SK-N-SH treated with all-trans-retinoic acid at 6 μM for 48 hours (cell line): ENCODE measurements at regions not wholly inside any gene's neighbourhood (a gene's known extent, or its start where the extent isn't known, plus 50 kb on each side); places are given as distances from the start of the nearest gene placed in this dataset.

Source experiments
- ATAC-seq: fragments of 200-7000 bp; cut with Tn5 transposase; 3 replicates; pipeline ENCODE4 v1.9.1; 2020; ENCODE audit warnings: mild to moderate bottlenecking, moderate library complexity
- CSDC2 ChIP-seq: fragments of 250-450 bp; sonication (Bioruptor Pico); IDR thresholded peaks from 2 replicates; pipeline ENCODE4 v1.5.0; 2020; ENCODE audit warnings: mild to moderate bottlenecking, moderate library complexity
- ESRRG ChIP-seq: fragments of 250-450 bp; sonication (Bioruptor Pico); IDR thresholded peaks from 2 replicates; pipeline ENCODE4 v1.6.1; 2021; ENCODE audit warnings: mild to moderate bottlenecking
- GLIS3 ChIP-seq: fragments of 250-450 bp; sonication (Bioruptor Pico); IDR thresholded peaks from 2 replicates; pipeline ENCODE4 v1.5.0; 2020; ENCODE audit warnings: mild to moderate bottlenecking, moderate library complexity
- ISL1 ChIP-seq: fragments of 250-450 bp; sonication (Bioruptor Pico); IDR thresholded peaks from 2 replicates; pipeline ENCODE4 v2.1.2; 2022; ENCODE audit warnings: mild to moderate bottlenecking, moderate library complexity
- OSR1 ChIP-seq: fragments of 250-450 bp; sonication (Bioruptor Pico); IDR thresholded peaks from 2 replicates; pipeline ENCODE4 v1.8.0; 2022; ENCODE audit warnings: moderate library complexity, mild to moderate bottlenecking, inconsistent platforms
- PATZ1 ChIP-seq: fragments of 250-450 bp; sonication (Bioruptor Pico); IDR thresholded peaks from 2 replicates; pipeline ENCODE4 v1.8.0; 2020; ENCODE audit warnings: mild to moderate bottlenecking, moderate library complexity, borderline replicate concordance
- PPARA ChIP-seq: fragments of 250-450 bp; sonication (Bioruptor Pico); IDR thresholded peaks from 2 replicates; pipeline ENCODE4 v1.5.0; 2020; ENCODE audit warnings: mild to moderate bottlenecking, borderline replicate concordance
- RARB ChIP-seq: fragments of 250-450 bp; sonication (Bioruptor Pico); IDR thresholded peaks from 2 replicates; pipeline ENCODE4 v1.8.0; 2021; ENCODE audit warnings: mild to moderate bottlenecking, moderate library complexity
- SNAI2 ChIP-seq: fragments of 250-450 bp; sonication (Bioruptor Pico); IDR thresholded peaks from 2 replicates; pipeline ENCODE4 v1.5.0; 2020; ENCODE audit warnings: mild to moderate bottlenecking, moderate library complexity
- TOX ChIP-seq: fragments of 250-450 bp; sonication (Bioruptor Pico); IDR thresholded peaks from 2 replicates; pipeline ENCODE4 v1.8.0; 2021; ENCODE audit warnings: mild to moderate bottlenecking, moderate library complexity, borderline replicate concordance
- ZC3H10 ChIP-seq: fragments of 250-450 bp; sonication (Bioruptor Pico); IDR thresholded peaks from 2 replicates; pipeline ENCODE4 v1.5.1; 2021; ENCODE audit warnings: mild to moderate bottlenecking, moderate library complexity
- ZFP3 ChIP-seq: fragments of 250-450 bp; sonication (Bioruptor Pico); IDR thresholded peaks from 2 replicates; pipeline ENCODE4 v1.5.0; 2020; ENCODE audit warnings: mild to moderate bottlenecking, moderate library complexity
- ZFP30 ChIP-seq: fragments of 450-650 bp; formaldehyde crosslinking; IDR thresholded peaks from 2 replicates; pipeline ENCODE4 v1.5.0; 2022; ENCODE audit warnings: mild to moderate bottlenecking, moderate library complexity
- ZNF565 ChIP-seq: fragments of 450-650 bp; formaldehyde crosslinking; conservative IDR thresholded peaks from 2 replicates; pipeline ENCODE4 v1.5.0; 2020; ENCODE audit warnings: low read depth, mild to moderate bottlenecking, moderate library complexity
- ZNF70 ChIP-seq: fragments of 450-650 bp; formaldehyde crosslinking; IDR thresholded peaks from 2 replicates; pipeline ENCODE4 v1.5.0; 2020; ENCODE audit warnings: mild to moderate bottlenecking, moderate library complexity
- ZNF8 ChIP-seq: fragments of 450-650 bp; formaldehyde crosslinking; IDR thresholded peaks from 2 replicates; pipeline ENCODE4 v1.5.0; 2020; ENCODE audit warnings: mild to moderate bottlenecking, moderate library complexity
- TF ChIP-seq, protein P1 (sequence below): fragments of 250-450 bp; sonication (Bioruptor Pico); IDR thresholded peaks from 2 replicates; pipeline ENCODE4 v1.5.1; 2020; ENCODE audit warnings: low read depth, mild to moderate bottlenecking, moderate library complexity
- TF ChIP-seq, protein P2 (sequence below): fragments of 250-450 bp; sonication (Bioruptor Pico); IDR thresholded peaks from 2 replicates; pipeline ENCODE4 v1.5.0; 2020; ENCODE audit warnings: mild to moderate bottlenecking, moderate library complexity
- TF ChIP-seq, protein P3 (sequence below): fragments of 250-450 bp; sonication (Bioruptor Pico); IDR thresholded peaks from 2 replicates; pipeline ENCODE4 v1.8.0; 2021; ENCODE audit warnings: low read depth, mild to moderate bottlenecking, moderate library complexity, borderline replicate concordance

DNA sequence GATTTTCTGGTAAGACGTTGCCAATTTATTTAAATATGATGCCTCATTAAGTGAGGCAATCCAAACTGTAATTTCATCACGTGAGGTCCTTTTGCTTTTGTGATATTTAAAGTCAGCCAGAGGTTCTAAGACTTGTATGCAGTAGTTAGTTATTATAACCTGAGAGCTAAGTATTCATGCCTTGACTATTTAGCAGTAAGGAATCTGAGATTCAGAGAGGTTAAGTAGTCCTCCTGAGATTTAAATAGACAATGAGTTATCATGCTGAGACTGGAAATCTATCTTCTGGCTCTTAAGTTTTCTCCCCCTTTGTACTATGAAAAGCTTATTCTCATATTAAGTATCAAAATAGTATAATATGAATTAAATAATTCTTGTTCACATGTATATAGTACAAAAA lies 158.0 kb downstream of the UTRN start (continued):
- TF ChIP-seq, protein P1, sequence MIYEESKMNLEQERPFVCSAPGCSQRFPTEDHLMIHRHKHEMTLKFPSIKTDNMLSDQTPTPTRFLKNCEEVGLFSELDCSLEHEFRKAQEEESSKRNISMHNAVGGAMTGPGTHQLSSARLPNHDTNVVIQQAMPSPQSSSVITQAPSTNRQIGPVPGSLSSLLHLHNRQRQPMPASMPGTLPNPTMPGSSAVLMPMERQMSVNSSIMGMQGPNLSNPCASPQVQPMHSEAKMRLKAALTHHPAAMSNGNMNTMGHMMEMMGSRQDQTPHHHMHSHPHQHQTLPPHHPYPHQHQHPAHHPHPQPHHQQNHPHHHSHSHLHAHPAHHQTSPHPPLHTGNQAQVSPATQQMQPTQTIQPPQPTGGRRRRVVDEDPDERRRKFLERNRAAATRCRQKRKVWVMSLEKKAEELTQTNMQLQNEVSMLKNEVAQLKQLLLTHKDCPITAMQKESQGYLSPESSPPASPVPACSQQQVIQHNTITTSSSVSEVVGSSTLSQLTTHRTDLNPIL (CRISPR knock-in tag) = no peak
- no peak for TF ChIP-seq GLIS3
- no peak for TF ChIP-seq RARB (CRISPR knock-in tag)
- no peak for TF ChIP-seq PPARA (CRISPR knock-in tag)
- TF ChIP-seq ZFP30 (CRISPR knock-in tag) = no peak
- TF ChIP-seq CSDC2 (CRISPR knock-in tag) = no peak
- TF ChIP-seq, all 23 proteins: peak for 0

DNA sequence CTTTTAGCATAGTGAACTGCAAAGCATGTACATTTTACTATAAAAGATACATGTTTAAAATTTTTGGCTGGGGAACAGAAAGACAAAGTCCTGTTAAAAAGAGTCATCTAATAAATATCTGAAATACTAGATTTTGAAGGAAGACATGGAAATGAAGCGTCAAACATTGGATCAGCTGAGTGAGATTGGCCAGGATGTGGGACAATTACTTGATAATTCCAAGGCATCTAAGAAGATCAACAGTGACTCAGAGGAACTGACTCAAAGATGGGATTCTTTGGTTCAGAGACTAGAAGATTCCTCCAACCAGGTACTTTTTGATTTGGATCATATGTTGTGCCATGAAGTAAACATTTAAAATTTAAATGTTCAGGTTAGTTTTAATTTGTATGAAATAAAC lies 162.3 kb downstream of the UTRN start:
- TF ChIP-seq ZNF70 (CRISPR knock-in tag) = no peak
- TF ChIP-seq ZNF565 (CRISPR knock-in tag) = no peak
- no peak for TF ChIP-seq PATZ1 (CRISPR knock-in tag)
- no peak for TF ChIP-seq OSR1
- TF ChIP-seq, protein P2, sequence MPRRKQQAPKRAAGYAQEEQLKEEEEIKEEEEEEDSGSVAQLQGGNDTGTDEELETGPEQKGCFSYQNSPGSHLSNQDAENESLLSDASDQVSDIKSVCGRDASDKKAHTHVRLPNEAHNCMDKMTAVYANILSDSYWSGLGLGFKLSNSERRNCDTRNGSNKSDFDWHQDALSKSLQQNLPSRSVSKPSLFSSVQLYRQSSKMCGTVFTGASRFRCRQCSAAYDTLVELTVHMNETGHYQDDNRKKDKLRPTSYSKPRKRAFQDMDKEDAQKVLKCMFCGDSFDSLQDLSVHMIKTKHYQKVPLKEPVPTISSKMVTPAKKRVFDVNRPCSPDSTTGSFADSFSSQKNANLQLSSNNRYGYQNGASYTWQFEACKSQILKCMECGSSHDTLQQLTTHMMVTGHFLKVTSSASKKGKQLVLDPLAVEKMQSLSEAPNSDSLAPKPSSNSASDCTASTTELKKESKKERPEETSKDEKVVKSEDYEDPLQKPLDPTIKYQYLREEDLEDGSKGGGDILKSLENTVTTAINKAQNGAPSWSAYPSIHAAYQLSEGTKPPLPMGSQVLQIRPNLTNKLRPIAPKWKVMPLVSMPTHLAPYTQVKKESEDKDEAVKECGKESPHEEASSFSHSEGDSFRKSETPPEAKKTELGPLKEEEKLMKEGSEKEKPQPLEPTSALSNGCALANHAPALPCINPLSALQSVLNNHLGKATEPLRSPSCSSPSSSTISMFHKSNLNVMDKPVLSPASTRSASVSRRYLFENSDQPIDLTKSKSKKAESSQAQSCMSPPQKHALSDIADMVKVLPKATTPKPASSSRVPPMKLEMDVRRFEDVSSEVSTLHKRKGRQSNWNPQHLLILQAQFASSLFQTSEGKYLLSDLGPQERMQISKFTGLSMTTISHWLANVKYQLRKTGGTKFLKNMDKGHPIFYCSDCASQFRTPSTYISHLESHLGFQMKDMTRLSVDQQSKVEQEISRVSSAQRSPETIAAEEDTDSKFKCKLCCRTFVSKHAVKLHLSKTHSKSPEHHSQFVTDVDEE = no peak
- TF ChIP-seq ZFP3 (CRISPR knock-in tag) = no peak
- TF ChIP-seq, protein P3, sequence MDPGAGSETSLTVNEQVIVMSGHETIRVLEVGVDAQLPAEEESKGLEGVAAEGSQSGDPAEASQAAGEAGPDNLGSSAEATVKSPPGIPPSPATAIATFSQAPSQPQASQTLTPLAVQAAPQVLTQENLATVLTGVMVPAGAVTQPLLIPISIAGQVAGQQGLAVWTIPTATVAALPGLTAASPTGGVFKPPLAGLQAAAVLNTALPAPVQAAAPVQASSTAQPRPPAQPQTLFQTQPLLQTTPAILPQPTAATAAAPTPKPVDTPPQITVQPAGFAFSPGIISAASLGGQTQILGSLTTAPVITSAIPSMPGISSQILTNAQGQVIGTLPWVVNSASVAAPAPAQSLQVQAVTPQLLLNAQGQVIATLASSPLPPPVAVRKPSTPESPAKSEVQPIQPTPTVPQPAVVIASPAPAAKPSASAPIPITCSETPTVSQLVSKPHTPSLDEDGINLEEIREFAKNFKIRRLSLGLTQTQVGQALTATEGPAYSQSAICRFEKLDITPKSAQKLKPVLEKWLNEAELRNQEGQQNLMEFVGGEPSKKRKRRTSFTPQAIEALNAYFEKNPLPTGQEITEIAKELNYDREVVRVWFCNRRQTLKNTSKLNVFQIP (CRISPR knock-in tag) = no peak
- TF ChIP-seq ZNF8 = no peak
- no peak for TF ChIP-seq CSDC2 (CRISPR knock-in tag)
- TF ChIP-seq GLIS3 = no peak
- TF ChIP-seq SNAI2 (CRISPR knock-in tag) = no peak
- TF ChIP-seq, protein P1 (CRISPR knock-in tag) = no peak
- TF ChIP-seq ESRRG (CRISPR knock-in tag) = no peak
- TF ChIP-seq ZC3H10 (CRISPR knock-in tag) = no peak
- TF ChIP-seq ZFP30 (CRISPR knock-in tag) = no peak
- TF ChIP-seq PPARA (CRISPR knock-in tag) = no peak
- ATAC-seq = 0 out of 3 replicates have a peak, but pooled peaks have one; percentile 41

- no peak for ATAC-seq
- TF ChIP-seq CSDC2 (CRISPR knock-in tag) (no peak), ZNF70 (CRISPR knock-in tag) (no peak), ZFP3 (CRISPR knock-in tag) (no peak), RARB (CRISPR knock-in tag) (no peak), OSR1 (no peak), PPARA (CRISPR knock-in tag) (no peak), SNAI2 (CRISPR knock-in tag) (no peak), ESRRG (CRISPR knock-in tag) (no peak), GLIS3 (no peak), ZC3H10 (CRISPR knock-in tag) (no peak), ISL1 (CRISPR knock-in tag) (no peak), ZNF565 (CRISPR knock-in tag) (no peak), TOX (CRISPR knock-in tag) (no peak), ZFP30 (CRISPR knock-in tag) (no peak), ZNF8 (no peak)
- TF ChIP-seq, protein P3 (CRISPR knock-in tag) = no peak
- TF ChIP-seq, protein P2 = no peak
- TF ChIP-seq, protein P1 (CRISPR knock-in tag) = no peak
Observed at GRCh38 chr6:144449218-144449617, 164.1 kb downstream of the UTRN start.
